ENCODE measurements at regions not wholly inside any gene's neighbourhood (a gene's known extent, or its start where the extent isn't known, plus 50 kb on each side); places are given as distances from the start of the nearest gene placed in this dataset.

GRCh38 chr9:108609897-108610253 is 245.9 kb downstream of the ACTL7B start:
- no peak overlapping the region for H3K27ac ChIP-seq (ENCODE audit: insufficient read depth, low read length)
- POLR2A ChIA-PET (ENCODE audit: unreplicated experiment), result no interaction called here
- no peak overlapping the region for H4K8ac ChIP-seq (ENCODE audit: low read depth in 2 of 2, low read length in 2 of 2)
- H3K4me3 ChIP-seq (ENCODE audit: insufficient read depth, low read depth, low read length), result no peak overlapping the region
- H2AK9ac ChIP-seq (replicated peaks; ENCODE audit: low read depth, low read length, poor library complexity), result no peak overlapping the region
- DNase-seq, result no peak
- intact Hi-C loops (cut with micrococcal nuclease) (no loop called here), in situ Hi-C loops (cut with MboI; ENCODE audit: low sequenced_read_pairs) (no loop called here), dilution Hi-C loops (cut with HindIII; ENCODE audit: low sequenced_read_pairs, unreplicated experiment) (no loop called here)
- H3K27me3 ChIP-seq (ENCODE audit: control insufficient read depth, insufficient read depth, low read length), result no peaks in the 10 kb centered on the region; the same call in 1 of the 2 replicates
- WGBS, 2 experiments (ENCODE audit: extremely low coverage in 2 of 2, insufficient read length in 1 of 2), result 0% methylated on average over 1 of the region's 2 CpGs; no CpG with 5 or more reads in 1 of the 2 experiments
- no peak overlapping the region for H2AK5ac ChIP-seq (ENCODE audit: low read depth, low read length)
- no peak overlapping the region for H3K23ac ChIP-seq (ENCODE audit: low read depth, low read length)
- no peaks in the 10 kb centered on the region for H3K36me3 ChIP-seq (ENCODE audit: control insufficient read depth, insufficient read depth, low read length)
- H2BK15ac ChIP-seq (ENCODE audit: low read depth, low read length), result no peak overlapping the region
- H2BK120ac ChIP-seq (ENCODE audit: low read depth, low read length), result no peak overlapping the region
- H3K9ac ChIP-seq (ENCODE audit: low read depth, low read length), result no peak overlapping the region
- no peak overlapping the region for H4K91ac ChIP-seq (ENCODE audit: insufficient read depth, low read depth, low read length)
- no TSS peak for BruUV-seq (replicated peaks)
- no peak for TF ChIP-seq BHLHE40 (IDR thresholded peaks at IDR 0.05; ENCODE audit: low read depth, low read length)
- no peak for TF ChIP-seq RFX5 (IDR thresholded peaks at IDR 0.05; ENCODE audit: low read depth, low read length)
- no peak for TF ChIP-seq RAD21 (IDR thresholded peaks at IDR 0.05; ENCODE audit: low read length)
- TF ChIP-seq CEBPB (IDR thresholded peaks at IDR 0.05; ENCODE audit: low read depth, low read length), result no peak
- TF ChIP-seq MAFK (IDR thresholded peaks at IDR 0.05; ENCODE audit: low read depth, low read length), result no peak
- no peak for TF ChIP-seq USF2 (IDR thresholded peaks at IDR 0.05; ENCODE audit: low read depth, low read length)
- no peak for TF ChIP-seq MXI1 (IDR thresholded peaks at IDR 0.05; ENCODE audit: borderline replicate concordance, low read depth, low read length)
- TF ChIP-seq MAZ (IDR thresholded peaks at IDR 0.05; ENCODE audit: borderline replicate concordance, low read depth, low read length), result no peak
- TF ChIP-seq NFE2L2 (IDR thresholded peaks at IDR 0.05; ENCODE audit: low read depth, low read length), result no peak
- no peak for TF ChIP-seq CTCF (conservative IDR thresholded peaks at IDR 0.05; ENCODE audit: low read depth, low read length)
- TF ChIP-seq FOS (IDR thresholded peaks at IDR 0.05; ENCODE audit: low read depth, low read length), result no peak
- no peak for TF ChIP-seq SMC3 (IDR thresholded peaks at IDR 0.05; ENCODE audit: low read depth, low read length)
- no peak overlapping the region for H3K18ac ChIP-seq (ENCODE audit: low read depth, low read length)
- H3K4ac ChIP-seq (ENCODE audit: low read depth, low read length), result no peak overlapping the region
- H3K9me3 ChIP-seq (ENCODE audit: control insufficient read depth, insufficient read depth, low read length), result no peaks in the 10 kb centered on the region
- no peaks in the 10 kb centered on the region for H4K20me1 ChIP-seq (ENCODE audit: insufficient read depth, low read length)
- H4K5ac ChIP-seq (ENCODE audit: low read depth, low read length), result no peak overlapping the region
- H3K79me1 ChIP-seq (ENCODE audit: low read depth in 1 of 2, low read length in 2 of 2), result no peaks in the 10 kb centered on the region
- H2BK5ac ChIP-seq (ENCODE audit: low read depth, low read length, poor library complexity, severe bottlenecking), result no peak overlapping the region
- CTCF ChIA-PET, result no interaction called here
- H3K14ac ChIP-seq (replicated peaks; ENCODE audit: low read depth, low read length), result no peak overlapping the region
- no peak overlapping the region for H3K4me2 ChIP-seq (ENCODE audit: low read depth, low read length)
- no peak overlapping the region for H3K56ac ChIP-seq (ENCODE audit: extremely low read depth, insufficient read depth, low read length)
- no peak overlapping the region for H2AFZ ChIP-seq (replicated peaks; ENCODE audit: low read length, poor library complexity)
- ATAC-seq (ENCODE audit: low read depth), result no peak
- no peaks in the 10 kb centered on the region for H3K4me1 ChIP-seq (ENCODE audit: control insufficient read depth, insufficient read depth, low read length)
- no peaks in the 10 kb centered on the region for H3K9me1 ChIP-seq (ENCODE audit: insufficient read depth, low read length)
- H2BK20ac ChIP-seq (ENCODE audit: low read depth, low read length), result no peak overlapping the region
